ENCODE measurements at regions not wholly inside any gene's neighbourhood (a gene's known extent, or its start where the extent isn't known, plus 50 kb on each side); places are given as distances from the start of the nearest gene placed in this dataset.

GRCh38 chr9:127553793-127554192 lies 58.3 kb upstream of the STXBP1 start:
- no peak for DNase-seq

- DNase-seq, result no peak
These were observed 56.9 kb upstream of the STXBP1 start for GRCh38 chr9:127554966-127555839.

- no peak for DNase-seq
These were observed 55.9 kb upstream of the STXBP1 start for GRCh38 chr9:127555840-127556820.

GRCh38 chr9:127556871-127557270 lies 55.2 kb upstream of the STXBP1 start:
- no peak for DNase-seq

- DNase-seq, result no peak
These were observed 54.6 kb upstream of the STXBP1 start for GRCh38 chr9:127557466-127557869.

GRCh38 chr9:127557998-127558546 lies 54.0 kb upstream of the STXBP1 start:
- DNase-seq, result no peak

GRCh38 chr9:127558581-127559246 lies 53.4 kb upstream of the STXBP1 start:
- peak; percentile 35 for DNase-seq

- DNase-seq, result no peak
These were observed 52.8 kb upstream of the STXBP1 start for GRCh38 chr9:127559247-127559680.

- no peak for DNase-seq
These were observed 50.4 kb upstream of the STXBP1 start for GRCh38 chr9:127561491-127562278.

Measured in NCI-H2029 treated with DMSO at 0.1 percent for 48 hours (cell line).